ENCODE measurements at regions not wholly inside any gene's neighbourhood (a gene's known extent, or its start where the extent isn't known, plus 50 kb on each side); places are given as distances from the start of the nearest gene placed in this dataset.
A peak's percentile ranks its signal among the peaks of the same experiment; 100 is the strongest.
"Not testable (repeated sequence)": the region's sequence is repeated elsewhere in the genome, so short reads cannot be mapped to it uniquely, and the experiment has no call there.

GRCh38 chr22:26767351-26768155, 110.2 kb downstream of the MIAT start:
- no peak for DNase-seq
- intact Hi-C loops (cut with DNase I): no loop called here
- ATAC-seq: no peak

DNA sequence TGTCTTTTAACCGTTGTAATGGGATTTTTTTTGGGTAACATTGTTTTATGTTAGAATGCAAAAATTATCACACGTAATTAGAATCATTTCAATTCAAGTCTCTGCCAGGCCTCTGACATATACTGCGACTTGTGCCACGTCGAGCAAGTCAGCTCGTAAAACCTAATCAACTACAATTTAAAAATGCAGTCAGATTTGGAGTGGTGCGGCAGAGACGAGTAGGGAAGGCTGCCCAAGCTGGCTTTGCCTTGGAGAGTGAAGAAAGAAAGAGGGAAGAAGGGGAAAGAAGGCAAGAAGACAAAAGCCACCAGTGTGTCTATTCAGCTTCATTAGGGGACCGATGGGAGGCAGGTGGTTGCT, 110.7 kb downstream of the MIAT start:
- DNase-seq (no peak), ATAC-seq (no peak)
- intact Hi-C loops (cut with DNase I): no loop called here

DNA sequence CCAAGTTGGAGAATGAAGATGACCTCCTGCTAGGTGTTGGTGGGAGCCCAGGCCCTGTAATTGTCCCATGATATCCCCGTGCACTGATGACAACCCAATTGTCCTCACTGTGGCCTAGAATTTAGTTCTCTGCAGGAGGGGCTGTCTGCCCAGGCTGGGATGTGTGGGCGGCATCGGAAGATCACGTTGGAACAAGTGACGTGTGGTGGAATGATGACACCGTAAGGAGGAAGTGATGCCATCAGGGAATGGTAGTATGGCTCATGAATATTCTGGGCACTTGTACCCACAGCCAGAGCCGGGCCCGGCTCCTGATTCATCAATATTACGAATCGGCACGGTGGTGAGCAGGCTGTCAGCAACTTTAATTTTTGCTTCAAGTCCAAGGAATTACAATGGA, 111.6 kb downstream of the MIAT start:
- intact Hi-C loops (cut with DNase I): no loop called here
- no peak for DNase-seq
- ATAC-seq: no peak

- intact Hi-C loops (cut with DNase I): no loop called here
- no peak for DNase-seq
- no peak for ATAC-seq
Observed at GRCh38 chr22:26769663-26770062, 112.3 kb downstream of the MIAT start.

DNA sequence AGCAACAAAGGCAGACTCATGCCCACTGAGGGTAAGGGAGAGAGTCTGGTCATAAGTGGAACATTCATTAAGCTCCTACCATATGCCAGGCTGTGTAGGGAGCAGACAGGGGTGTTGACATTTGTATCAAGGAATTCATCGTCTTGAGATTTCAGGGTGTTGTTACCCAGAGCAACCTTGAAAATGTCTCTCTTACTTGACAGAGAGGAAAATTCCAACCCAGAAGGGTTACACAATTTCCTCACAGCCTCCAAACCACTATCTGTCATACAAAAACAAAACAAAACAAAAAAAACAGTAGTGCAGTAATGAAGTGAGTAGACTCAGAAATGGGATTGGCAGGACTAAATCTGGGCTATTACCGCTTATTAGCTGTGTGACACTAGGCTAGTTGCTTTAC, 113.2 kb downstream of the MIAT start:
- intact Hi-C loops (cut with DNase I): no loop called here
- no peak for DNase-seq
- peak in 1 of 2 donors; percentile 96 for ATAC-seq

- DNase-seq; ATAC-seq; intact Hi-C loops (cut with DNase I): not testable (repeated sequence)
Observed at GRCh38 chr22:26773054-26773453, 115.7 kb downstream of the MIAT start.

GRCh38 chr22:26775394-26775793, 118.0 kb downstream of the MIAT start:
- DNase-seq (no peak), ATAC-seq (no peak)
- intact Hi-C loops (cut with DNase I): no loop called here

DNA sequence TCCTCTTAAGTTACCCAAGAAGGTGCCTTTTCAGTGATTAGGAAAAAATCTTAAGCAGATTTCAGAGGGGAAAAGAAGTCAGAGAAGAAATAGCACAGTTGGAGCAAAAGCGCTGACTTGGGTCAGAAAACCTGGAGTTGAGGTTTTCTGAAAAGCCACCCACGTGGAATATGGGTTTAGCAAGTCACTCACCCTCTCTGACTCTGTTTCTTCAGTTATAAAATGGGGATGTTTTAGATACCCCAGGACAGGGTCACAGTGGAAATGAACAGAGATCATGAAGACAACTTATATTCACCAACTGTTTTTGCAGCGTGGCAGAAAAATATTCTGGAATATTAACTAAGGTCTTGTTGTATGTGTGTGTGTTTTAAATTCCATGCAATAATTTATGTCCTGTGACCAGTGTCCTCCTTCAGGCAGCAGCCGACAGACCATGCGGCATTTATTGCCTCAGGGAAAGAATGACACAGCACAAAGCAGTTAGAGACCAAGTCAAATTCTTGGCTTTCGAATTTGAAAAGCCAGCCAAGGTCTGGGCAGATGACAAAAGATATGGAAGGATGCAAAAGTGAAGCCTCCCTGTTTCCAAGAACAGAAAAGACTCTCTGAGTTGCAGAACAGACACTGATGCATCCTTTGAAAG, 119.9 kb downstream of the MIAT start:
- intact Hi-C loops (cut with DNase I): no loop called here
- peak; percentile 17 to 38 for ATAC-seq
- no peak for DNase-seq

- no peak for ATAC-seq
Observed at GRCh38 chr22:26778372-26778771, 121.0 kb downstream of the MIAT start.

GRCh38 chr22:26779108-26779507, 121.7 kb downstream of the MIAT start:
- intact Hi-C loops (cut with DNase I): no loop called here
- ATAC-seq (no peak), DNase-seq (no peak)

More at GRCh38 chr22:26778372-26778771, 121.0 kb downstream of the MIAT start:
- intact Hi-C loops (cut with DNase I): no loop called here
- no peak for DNase-seq

GRCh38 chr22:26779929-26780328, 122.5 kb downstream of the MIAT start:
- no peak for DNase-seq
- intact Hi-C loops (cut with DNase I): no loop called here
- ATAC-seq: no peak

- intact Hi-C loops (cut with DNase I): no loop called here
- DNase-seq (no peak), ATAC-seq (no peak)
Observed at GRCh38 chr22:26780521-26780920, 123.1 kb downstream of the MIAT start.

- ATAC-seq (no peak), DNase-seq (no peak)
- intact Hi-C loops (cut with DNase I): no loop called here
Observed at GRCh38 chr22:26781062-26781461, 123.7 kb downstream of the MIAT start.

GRCh38 chr22:26781596-26781995, 124.2 kb downstream of the MIAT start:
- DNase-seq (no peak), ATAC-seq (no peak)
- intact Hi-C loops (cut with DNase I): no loop called here

- ATAC-seq: peak in 1 of 2 donors; percentile 19
Observed at GRCh38 chr22:26783885-26784284, 126.5 kb downstream of the MIAT start.

DNA sequence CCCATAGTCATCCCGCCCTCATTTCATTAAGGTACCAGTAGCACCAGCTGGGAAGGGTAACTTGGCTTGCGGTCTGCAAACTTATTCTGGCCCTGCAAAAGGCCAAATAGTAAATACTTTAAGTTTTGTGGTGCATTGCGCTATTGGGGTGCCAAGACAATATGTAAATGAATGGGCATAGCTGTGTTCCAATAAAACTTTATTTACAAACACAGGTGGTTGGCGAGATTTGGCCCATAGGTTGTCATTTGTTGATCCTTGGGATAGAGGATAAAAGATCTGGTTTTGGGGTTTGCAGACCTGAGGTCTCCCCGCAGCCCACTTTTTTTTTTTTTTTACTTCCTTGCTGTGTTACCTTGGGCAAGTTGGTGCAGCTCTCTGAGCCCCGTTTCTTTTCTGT, 127.4 kb downstream of the MIAT start:
- intact Hi-C loops (cut with DNase I): no loop called here

More at GRCh38 chr22:26783885-26784284, 126.5 kb downstream of the MIAT start:
- intact Hi-C loops (cut with DNase I): no loop called here
- no peak for DNase-seq

DNA sequence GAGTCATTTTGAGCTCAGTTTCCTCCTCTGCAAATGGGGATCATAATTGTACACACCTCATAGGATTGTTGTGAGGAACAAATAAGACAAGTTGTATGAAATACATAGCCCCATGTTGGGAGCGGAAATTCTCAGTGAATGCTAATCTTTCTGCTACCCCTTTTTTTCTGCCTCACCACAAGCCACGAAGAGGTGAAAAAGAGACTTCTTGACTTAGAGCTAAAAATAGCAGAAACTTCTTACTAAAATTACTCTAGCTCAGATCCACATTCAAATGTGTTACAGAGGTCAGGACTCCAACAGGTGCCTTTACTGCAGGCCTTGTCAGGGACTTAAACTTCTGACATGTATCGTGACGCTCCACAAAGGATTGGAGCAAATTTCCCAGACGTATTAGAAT, 128.5 kb downstream of the MIAT start:
- DNase-seq: no peak
- intact Hi-C loops (cut with DNase I): no loop called here

More for the DNA sequence above, 127.4 kb downstream of the MIAT start:
- DNase-seq: no peak
- no peak for ATAC-seq

GRCh38 chr22:26786398-26786797, 129.0 kb downstream of the MIAT start:
- intact Hi-C loops (cut with DNase I): no loop called here
- DNase-seq (no peak), ATAC-seq (no peak)

More for the DNA sequence above, 128.5 kb downstream of the MIAT start:
- ATAC-seq: no peak

DNA sequence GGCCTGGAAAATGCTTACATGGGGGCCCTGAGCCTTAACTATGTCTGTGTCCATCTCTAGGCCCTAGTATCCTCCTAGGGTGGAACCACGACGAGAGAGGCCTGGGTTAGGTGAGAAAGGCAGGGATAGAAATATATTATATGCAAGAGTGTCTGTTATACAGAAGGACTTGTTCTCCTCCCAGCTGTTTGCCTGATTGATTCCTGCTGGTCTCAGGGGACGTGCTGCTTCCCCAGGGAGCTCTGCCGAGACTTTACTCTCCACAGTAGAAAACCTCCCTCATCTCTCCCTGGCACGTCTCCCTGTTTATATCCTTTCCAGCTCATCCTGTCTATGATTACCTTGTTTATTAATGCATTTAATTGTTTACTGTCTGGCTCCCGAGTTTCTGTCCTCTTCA, 132.6 kb downstream of the MIAT start:
- intact Hi-C loops (cut with DNase I): no loop called here
- DNase-seq (no peak), ATAC-seq (no peak)

DNA sequence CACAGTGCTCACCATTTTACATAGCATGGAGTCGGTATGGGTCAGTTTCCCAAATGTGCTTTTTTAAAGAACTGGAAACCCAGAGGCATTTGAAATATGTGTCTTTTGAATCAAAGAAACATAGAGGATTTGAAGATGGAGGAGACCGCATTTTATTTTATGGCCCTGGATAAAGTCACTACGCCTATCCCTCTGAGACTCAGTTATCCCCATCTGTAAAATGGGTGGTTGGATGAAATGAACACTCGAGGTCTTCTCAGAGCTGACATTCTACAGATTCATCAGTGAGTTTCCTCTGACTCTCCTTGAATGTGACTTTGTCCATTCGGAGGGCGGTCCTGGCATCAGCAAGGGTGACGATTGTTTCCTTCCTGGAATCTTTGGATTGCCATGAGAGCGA, 135.1 kb downstream of the MIAT start:
- intact Hi-C loops (cut with DNase I): no loop called here
- DNase-seq: no peak

GRCh38 chr22:26796785-26797184, 139.4 kb downstream of the MIAT start:
- ATAC-seq (no peak), DNase-seq (no peak)
- intact Hi-C loops (cut with DNase I): no loop called here

More for the DNA sequence above, 135.1 kb downstream of the MIAT start:
- ATAC-seq: no peak
